H9 (cell line): ENCODE measurements at regions not wholly inside any gene's neighbourhood (a gene's known extent, or its start where the extent isn't known, plus 50 kb on each side); places are given as distances from the start of the nearest gene placed in this dataset.

Experiments used
- DNase-seq: peaks from one replicate; pipeline ENCODE4 v3.0.0-alpha.2; 2017
- H2AFZ ChIP-seq: one replicate; pipeline ENCODE4 v1.6.1; 2013; ENCODE audit warnings: mild to moderate bottlenecking, low read length, control low read depth, moderate library complexity
- H2AK5ac ChIP-seq: 2 replicates; pipeline ENCODE4 v1.6.1; 2013; ENCODE audit warnings: low read length, control low read depth, mixed read lengths; ENCODE audit not compliant: insufficient read length
- H2BK120ac ChIP-seq: one replicate; pipeline ENCODE4 v1.6.1; 2013; ENCODE audit warnings: low read depth, mild to moderate bottlenecking, low read length, control low read depth, inconsistent platforms; ENCODE audit not compliant: poor library complexity, severe bottlenecking
- H2BK12ac ChIP-seq: 2 replicates; pipeline ENCODE4 v1.6.1; 2013; ENCODE audit warnings: low read length, control low read depth, mixed read lengths, low read depth; ENCODE audit not compliant: insufficient read length
- H2BK15ac ChIP-seq: 2 replicates; pipeline ENCODE4 v1.6.1; 2013; ENCODE audit warnings: low read depth, low read length, control low read depth
- H2BK20ac ChIP-seq: one replicate; pipeline ENCODE4 v1.6.1; 2013; ENCODE audit warnings: low read depth, mild to moderate bottlenecking, low read length, control low read depth, inconsistent platforms; ENCODE audit not compliant: poor library complexity, severe bottlenecking
- H2BK5ac ChIP-seq: 2 replicates; pipeline ENCODE4 v1.6.1; 2013; ENCODE audit warnings: low read length, control low read depth, mixed read lengths; ENCODE audit not compliant: insufficient read length
- H3K14ac ChIP-seq: 2 replicates; pipeline ENCODE4 v1.6.1; 2013; ENCODE audit warnings: low read length, control low read depth; ENCODE audit not compliant: insufficient read depth
- H3K18ac ChIP-seq: 2 replicates; pipeline ENCODE4 v1.6.1; 2013; ENCODE audit warnings: low read depth, mild to moderate bottlenecking, mixed read lengths, low read length, control low read depth; ENCODE audit not compliant: insufficient read length
- H3K23ac ChIP-seq: 2 replicates; pipeline ENCODE4 v1.6.1; 2013; ENCODE audit warnings: low read length, control low read depth, mixed read lengths, low read depth; ENCODE audit not compliant: insufficient read length
- H3K23me2 ChIP-seq: 2 replicates; pipeline ENCODE4 v1.6.1; 2013; ENCODE audit warnings: low read depth, mild to moderate bottlenecking, mixed read lengths, low read length, control low read depth; ENCODE audit not compliant: insufficient read length, poor library complexity, severe bottlenecking
- H3K27ac ChIP-seq: 2 replicates; pipeline ENCODE4 v1.5.1; 2013; ENCODE audit warnings: low read length, control low read depth, mixed read lengths, low read depth; ENCODE audit not compliant: insufficient read length
- H3K27me3 ChIP-seq: 2 replicates; pipeline ENCODE4 v1.6.1; 2013; ENCODE audit warnings: low read length, control low read depth, inconsistent platforms; ENCODE audit not compliant: insufficient read depth
- H3K4ac ChIP-seq: 2 replicates; pipeline ENCODE4 v1.6.1; 2013; ENCODE audit warnings: low read depth, mild to moderate bottlenecking, control low read depth, inconsistent platforms, low read length, moderate library complexity
- H3K4me1 ChIP-seq: 2 replicates; pipeline ENCODE4 v1.6.1; 2013; ENCODE audit warnings: low read length, control low read depth, inconsistent platforms; ENCODE audit not compliant: insufficient read depth
- H3K4me2 ChIP-seq: 2 replicates; pipeline ENCODE4 v1.6.1; 2013; ENCODE audit warnings: low read length, control low read depth, mixed read lengths; ENCODE audit not compliant: insufficient read length, insufficient read depth
- H3K56ac ChIP-seq: 2 replicates; pipeline ENCODE4 v1.6.1; 2013; ENCODE audit warnings: low read depth, mild to moderate bottlenecking, mixed read lengths, low read length, control low read depth; ENCODE audit not compliant: insufficient read length
- H3K79me1 ChIP-seq: 2 replicates; pipeline ENCODE4 v1.6.1; 2013; ENCODE audit warnings: low read depth, mild to moderate bottlenecking, moderate library complexity, low read length, control low read depth, inconsistent platforms; ENCODE audit not compliant: insufficient read depth, poor library complexity, severe bottlenecking
- H3K79me2 ChIP-seq: 2 replicates; pipeline ENCODE4 v1.6.1; 2013; ENCODE audit warnings: low read length, control low read depth, inconsistent platforms; ENCODE audit not compliant: insufficient read depth
- H3K9ac ChIP-seq: 2 replicates; pipeline ENCODE4 v1.6.1; 2013; ENCODE audit warnings: low read length, control low read depth, mixed read lengths; ENCODE audit not compliant: insufficient read length; ENCODE audit errors: extremely low read depth
- H3K9me3 ChIP-seq: one replicate; pipeline ENCODE4 v1.6.1; 2013; ENCODE audit warnings: low read depth, low read length, inconsistent platforms; ENCODE audit not compliant: control insufficient read depth
- H3T11ph ChIP-seq: one replicate; pipeline ENCODE4 v1.6.1; 2013; ENCODE audit warnings: mild to moderate bottlenecking, low read length, control low read depth, inconsistent platforms
- H4K20me1 ChIP-seq: one replicate; pipeline ENCODE4 v1.6.1; 2013; ENCODE audit not compliant: control insufficient read depth, insufficient read length, insufficient read depth
- H4K5ac ChIP-seq: 2 replicates; pipeline ENCODE4 v1.6.1; 2013; ENCODE audit warnings: low read depth, mild to moderate bottlenecking, mixed read lengths, low read length, control low read depth; ENCODE audit not compliant: insufficient read length
- H4K8ac ChIP-seq: replicated peaks from 2 replicates; pipeline ENCODE4 v1.6.1; 2013; ENCODE audit warnings: low read length, control low read depth, mixed read lengths, low read depth; ENCODE audit not compliant: insufficient read length
- H4K91ac ChIP-seq: 2 replicates; pipeline ENCODE4 v1.6.1; 2013; ENCODE audit warnings: low read depth, mild to moderate bottlenecking, moderate library complexity, mixed read lengths, low read length, control low read depth; ENCODE audit not compliant: insufficient read length
- H3K27ac Mint-ChIP-seq, 3 experiments: 2 replicates in 2 of 3; 3 replicates in 1 of 3; pipeline ENCODE4 v1.8.0; 2020 to 2021; ENCODE audit warnings: mixed read lengths in 3 of 3, mild to moderate bottlenecking in 1 of 3, moderate library complexity in 1 of 3
- H3K27me3 Mint-ChIP-seq: 2 replicates; pipeline ENCODE4 v1.8.0; 2021; ENCODE audit warnings: low read depth, mild to moderate bottlenecking, moderate library complexity, mixed read lengths
- H3K36me3 Mint-ChIP-seq, 3 experiments: 2 replicates in 2 of 3; 3 replicates in 1 of 3; pipeline ENCODE4 v1.8.0; 2020 to 2021; ENCODE audit warnings: low read depth in 3 of 3, mixed read lengths in 3 of 3; ENCODE audit not compliant: insufficient read depth in 1 of 3
- H3K4me1 Mint-ChIP-seq, 2 experiments: 2 replicates each; pipeline ENCODE4 v1.8.0; 2020; ENCODE audit warnings: mixed read lengths in 2 of 2
- H3K4me3 Mint-ChIP-seq, 2 experiments: 2 replicates in 1 of 2; 3 replicates in 1 of 2; pipeline ENCODE4 v1.8.0; 2020 to 2021; ENCODE audit warnings: mild to moderate bottlenecking in 2 of 2, mixed read lengths in 2 of 2, moderate library complexity in 1 of 2
- H3K9me3 Mint-ChIP-seq, 2 experiments: 2 replicates in 1 of 2; 3 replicates in 1 of 2; pipeline ENCODE4 v1.8.0; 2020; ENCODE audit warnings: mild to moderate bottlenecking in 2 of 2, mixed read lengths in 2 of 2, moderate library complexity in 1 of 2
- CTCF ChIP-seq: fragments of 200-600 bp; sonication (generic); conservative IDR thresholded peaks from 3 replicates; pipeline ENCODE4 v1.8.0; 2021; ENCODE audit warnings: antibody characterized with exemption, mild to moderate bottlenecking
- WGBS: extraction: QIAGEN DNeasy Blood & Tissue Kit; methylation state at CpG from one replicate; pipeline ENCODE4 v1.1.7; 2013; ENCODE audit warnings: missing lambda C conversion rate, low lambda C conversion rate, mixed read lengths; ENCODE audit not compliant: insufficient read length; ENCODE audit errors: extremely low coverage; 5-methylcytosine and 5-hydroxymethylcytosine counted together

GRCh38 chr10:57898231-57898630 lies 369.5 kb downstream of the IPMK start:
- Mint-ChIP-seq H3K4me1 (peaks cover 19 to 20% of the 10 kb centered on the region in 2 experiments), H3K9me3 (peaks cover 17 to 29% of the 10 kb centered on the region in 2 experiments), H3K36me3 (peaks cover 2 to 39% (median 4%) of the 10 kb centered on the region in 3 experiments; a peak in 6 of 7 replicates), H3K4me3 (no peak overlapping the region), H3K27ac (peak overlapping the region in 2 of 3 experiments; percentile 68 to 80; a peak in 4 of 7 replicates), H3K27me3 (no peaks in the 10 kb centered on the region)
- Histone ChIP-seq H3K9ac (no peak overlapping the region), H3K27me3 (no peaks in the 10 kb centered on the region), H2BK120ac (no peak overlapping the region), H3K18ac (no peak overlapping the region), H2BK20ac (peak overlapping the region; percentile 97), H2AK5ac (no peak overlapping the region), H3K56ac (no peak overlapping the region), H3K4me2 (no peak overlapping the region), H3K14ac (no peak overlapping the region), H2BK12ac (no peak overlapping the region), H2BK5ac (no peak overlapping the region), H3T11ph (no peak overlapping the region), H3K79me1 (no peaks in the 10 kb centered on the region), H3K4me1 (no peaks in the 10 kb centered on the region; the same call in 1 of the 2 replicates), H4K91ac (no peak overlapping the region), H2BK15ac (no peak overlapping the region), H3K27ac (no peak overlapping the region), H4K8ac (no peak overlapping the region), H3K4ac (no peak overlapping the region), H3K23ac (no peak overlapping the region), H2AFZ (no peak overlapping the region), H3K23me2 (no peaks in the 10 kb centered on the region), H3K9me3 (no peaks in the 10 kb centered on the region), H3K79me2 (no peaks in the 10 kb centered on the region), H4K20me1 (no peaks in the 10 kb centered on the region), H4K5ac (no peak overlapping the region)
- no peak for TF ChIP-seq CTCF
- DNase-seq: peak; percentile 82
- no CpG with 5 or more reads among the region's 4 CpGs for WGBS
